Astrocyte of the cerebellum (primary cell): ENCODE measurements at regions not wholly inside any gene's neighbourhood (a gene's known extent, or its start where the extent isn't known, plus 50 kb on each side); places are given as distances from the start of the nearest gene placed in this dataset.

ENCODE experiments used
- DNase-seq: peaks from one replicate; pipeline ENCODE4 v3.0.0-alpha.2; 2011; ENCODE audit warnings: low read depth
- H3K4me3 ChIP-seq: 2 replicates; pipeline ENCODE4 v1.5.1; 2011; ENCODE audit warnings: mild to moderate bottlenecking, low read depth, low read length, moderate library complexity
- in situ Hi-C: cut with HindIII; loops from 2 replicates; pipeline ENCODE4 v1.10.0; 2017; ENCODE audit warnings: low sequenced_read_pairs
- TF ChIP-seq, protein P1 (sequence below): IDR thresholded peaks from 2 replicates; pipeline ENCODE4 v1.5.1; 2012; ENCODE audit warnings: low read length, low read depth, moderate library complexity, mild to moderate bottlenecking; ENCODE audit errors: missing control alignments

DNA sequence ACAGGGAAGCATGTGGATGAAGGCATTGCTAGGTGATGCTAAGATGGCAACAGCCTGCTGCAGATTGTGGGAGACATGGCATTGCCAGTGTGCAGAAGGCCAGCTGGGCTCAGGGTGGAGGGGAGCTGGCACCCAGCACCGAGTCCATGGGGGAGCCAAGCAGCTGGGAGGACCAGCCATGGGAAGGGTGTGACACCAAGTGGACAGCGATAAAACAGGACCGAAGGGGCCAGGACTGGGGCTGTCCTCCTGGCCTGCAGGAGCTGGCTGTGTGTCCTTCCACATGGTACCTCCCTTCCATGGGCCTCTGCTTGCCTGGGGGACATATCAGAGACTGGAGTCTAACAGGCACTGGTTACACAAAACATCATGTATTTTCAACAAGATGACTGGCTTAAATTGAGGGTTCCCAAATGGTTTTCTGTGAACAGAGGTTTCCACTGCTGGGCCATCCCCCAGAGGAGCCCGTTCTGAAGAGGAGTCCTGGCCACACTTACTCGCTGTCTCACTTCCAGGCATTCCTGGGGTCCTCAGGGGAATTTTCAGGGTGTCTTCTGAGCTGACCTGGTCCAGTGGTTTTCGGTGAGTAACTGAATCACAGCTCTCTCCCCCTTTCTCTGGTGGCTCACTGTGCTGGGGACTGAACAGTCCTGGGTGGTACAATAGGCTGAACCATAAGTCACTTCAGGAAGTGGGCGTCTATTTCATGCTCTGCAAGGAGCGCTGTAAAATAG, 60.4 kb upstream of the TNP1 start:
- TF ChIP-seq, protein P1, sequence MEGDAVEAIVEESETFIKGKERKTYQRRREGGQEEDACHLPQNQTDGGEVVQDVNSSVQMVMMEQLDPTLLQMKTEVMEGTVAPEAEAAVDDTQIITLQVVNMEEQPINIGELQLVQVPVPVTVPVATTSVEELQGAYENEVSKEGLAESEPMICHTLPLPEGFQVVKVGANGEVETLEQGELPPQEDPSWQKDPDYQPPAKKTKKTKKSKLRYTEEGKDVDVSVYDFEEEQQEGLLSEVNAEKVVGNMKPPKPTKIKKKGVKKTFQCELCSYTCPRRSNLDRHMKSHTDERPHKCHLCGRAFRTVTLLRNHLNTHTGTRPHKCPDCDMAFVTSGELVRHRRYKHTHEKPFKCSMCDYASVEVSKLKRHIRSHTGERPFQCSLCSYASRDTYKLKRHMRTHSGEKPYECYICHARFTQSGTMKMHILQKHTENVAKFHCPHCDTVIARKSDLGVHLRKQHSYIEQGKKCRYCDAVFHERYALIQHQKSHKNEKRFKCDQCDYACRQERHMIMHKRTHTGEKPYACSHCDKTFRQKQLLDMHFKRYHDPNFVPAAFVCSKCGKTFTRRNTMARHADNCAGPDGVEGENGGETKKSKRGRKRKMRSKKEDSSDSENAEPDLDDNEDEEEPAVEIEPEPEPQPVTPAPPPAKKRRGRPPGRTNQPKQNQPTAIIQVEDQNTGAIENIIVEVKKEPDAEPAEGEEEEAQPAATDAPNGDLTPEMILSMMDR = no peak
- in situ Hi-C loops = no loop called here
- no peak overlapping the region for H3K4me3 ChIP-seq
- DNase-seq = no peak

DNA sequence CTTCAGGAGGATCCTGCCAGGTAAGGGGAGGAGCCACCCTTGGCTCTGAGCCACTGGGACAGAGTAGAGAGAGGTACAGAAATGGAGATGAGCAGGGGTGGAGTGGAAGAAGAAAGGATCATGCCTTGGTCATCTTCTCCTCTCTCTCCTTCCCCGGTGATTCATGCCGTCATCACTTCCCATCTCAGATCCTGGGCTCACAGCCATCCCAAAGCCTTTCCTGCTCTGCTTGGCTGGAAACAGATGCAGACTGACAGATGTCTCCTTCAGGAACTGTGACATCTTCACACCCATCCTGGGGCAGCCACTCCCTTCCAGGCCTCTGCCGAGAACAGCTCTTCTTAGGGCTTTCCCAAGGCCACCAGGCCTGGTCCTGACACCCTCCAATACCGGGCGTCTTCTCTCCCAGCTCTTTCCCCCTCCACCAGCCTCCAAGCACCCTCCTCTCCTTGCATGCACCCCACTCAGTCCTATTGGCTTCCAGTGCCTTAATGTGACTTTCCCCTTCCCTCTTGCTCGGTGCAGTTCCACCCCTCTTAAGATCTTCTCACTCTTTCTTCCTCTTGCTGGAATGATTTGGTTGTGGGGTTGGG, 58.3 kb upstream of the TNP1 start:
- in situ Hi-C loops = no loop called here
- TF ChIP-seq, protein P1 = no peak
- DNase-seq = peak; percentile 5
- no peak overlapping the region for H3K4me3 ChIP-seq

DNA sequence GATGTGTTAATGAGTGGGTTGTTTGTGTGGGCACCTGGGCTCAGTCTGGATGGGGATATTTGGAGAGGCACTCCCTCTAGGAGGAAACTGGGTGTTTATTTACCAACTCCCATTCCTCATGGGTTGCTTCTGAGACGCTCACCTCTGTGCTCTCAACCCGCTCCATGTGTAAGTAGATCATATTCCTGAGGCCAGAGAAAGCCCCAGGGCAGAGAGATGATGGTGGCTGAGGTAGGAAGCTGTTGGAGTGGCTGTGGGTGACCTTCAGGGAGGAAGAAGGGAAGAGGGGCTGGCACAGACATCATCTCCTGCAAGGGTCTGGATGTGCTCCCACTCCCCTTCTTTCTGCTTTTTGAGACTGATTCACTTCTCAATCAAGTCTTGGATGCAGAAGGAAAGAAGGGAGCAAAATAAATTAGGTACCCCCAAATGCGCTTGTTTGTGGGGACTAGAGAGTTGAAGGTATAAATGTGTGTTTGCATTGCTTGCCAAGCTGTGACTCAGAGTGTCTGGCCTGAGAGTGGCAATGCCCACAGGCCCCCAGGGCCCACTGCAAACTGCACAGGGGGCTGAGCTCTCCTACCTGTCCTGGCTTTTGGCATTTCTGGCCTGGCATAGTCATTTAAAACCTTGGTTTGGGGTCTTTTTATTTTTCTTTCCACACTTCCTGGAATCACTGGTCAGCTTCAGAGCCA, 57.2 kb upstream of the TNP1 start:
- TF ChIP-seq, protein P1 = no peak
- DNase-seq = no peak
- in situ Hi-C loops = no loop called here
- no peak overlapping the region for H3K4me3 ChIP-seq

DNA sequence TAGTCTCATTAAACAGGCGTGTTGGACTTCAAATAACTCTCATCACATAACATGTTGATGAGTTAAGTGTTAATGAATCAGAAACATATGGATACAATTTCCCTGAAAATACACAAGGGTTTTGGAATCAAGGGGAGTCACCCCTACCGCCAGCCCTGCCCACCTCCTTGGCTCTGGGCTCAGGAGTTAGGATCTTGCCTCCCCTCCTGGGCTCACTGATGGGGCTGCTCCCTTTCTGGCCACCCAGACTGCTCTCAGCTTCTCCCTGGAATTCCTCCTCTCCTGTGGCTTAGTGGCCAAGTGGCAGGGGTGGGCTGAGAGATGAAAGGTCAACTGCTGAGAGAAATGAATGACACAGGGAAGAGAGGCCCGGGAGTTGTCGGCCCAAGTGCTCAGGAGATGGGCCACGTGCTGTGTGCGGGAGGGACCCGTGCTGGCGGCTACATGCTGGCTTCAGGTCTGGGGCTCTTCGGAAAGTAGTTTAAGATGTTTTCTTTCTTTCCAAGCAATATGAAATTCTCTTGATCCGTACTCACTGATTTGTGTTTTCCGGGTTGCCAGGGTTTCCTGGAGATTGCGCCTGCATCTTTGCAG, 55.8 kb upstream of the TNP1 start:
- in situ Hi-C loops = no loop called here
- no peak overlapping the region for H3K4me3 ChIP-seq
- no peak for DNase-seq
- TF ChIP-seq, protein P1 = no peak

DNA sequence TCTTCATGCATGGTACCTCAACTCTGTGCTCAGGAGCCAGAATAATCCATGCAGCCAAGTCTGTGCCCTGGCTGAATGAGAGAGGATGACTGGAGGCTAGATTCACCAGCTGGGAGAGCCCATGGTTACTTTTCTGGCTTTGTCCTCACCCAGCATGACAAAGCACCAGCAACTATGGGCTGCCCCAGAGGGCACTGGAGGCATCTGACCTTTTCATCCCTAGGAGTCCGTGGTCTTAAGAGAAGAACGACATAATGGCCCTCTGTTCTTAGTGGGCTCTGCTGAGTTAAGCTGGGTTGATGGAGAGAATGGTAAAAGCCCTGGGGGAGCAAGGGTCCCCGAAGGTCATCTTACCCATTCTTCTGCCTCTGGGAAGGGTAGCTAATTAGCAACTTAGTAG, 54.6 kb upstream of the TNP1 start:
- H3K4me3 ChIP-seq = no peak overlapping the region
- TF ChIP-seq, protein P1 = no peak
- no peak for DNase-seq
- in situ Hi-C loops = no loop called here

DNA sequence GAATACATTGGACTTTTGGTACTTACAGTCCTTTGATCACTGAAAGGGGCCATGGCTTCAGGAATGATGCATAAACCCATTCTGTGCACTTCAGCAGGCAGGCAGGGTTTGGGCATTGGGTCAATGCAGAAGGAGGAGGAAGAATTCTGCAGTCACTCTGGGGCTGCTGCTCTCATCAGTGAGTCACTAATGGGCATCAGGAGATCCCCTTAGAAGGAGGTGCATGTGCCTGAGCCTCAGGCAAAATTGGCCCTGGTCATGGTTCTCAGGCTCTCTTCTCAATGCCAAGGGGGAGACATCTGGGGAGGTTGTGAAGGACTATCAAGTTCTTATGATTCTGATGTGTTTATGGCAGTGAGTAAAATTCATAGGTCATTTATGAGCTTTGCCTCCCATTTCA, 52.0 kb upstream of the TNP1 start:
- DNase-seq = no peak
- no peak overlapping the region for H3K4me3 ChIP-seq
- TF ChIP-seq, protein P1 = no peak
- in situ Hi-C loops = no loop called here
